NCI-H748 (cell line): ENCODE measurements at regions not wholly inside any gene's neighbourhood (a gene's known extent, or its start where the extent isn't known, plus 50 kb on each side); places are given as distances from the start of the nearest gene placed in this dataset.

Experiments used
- DNase-seq: peaks from one replicate; lab custom pipeline; 2025; ENCODE audit not compliant: unreplicated experiment; lab: John Stamatoyannopoulos, UW

DNA sequence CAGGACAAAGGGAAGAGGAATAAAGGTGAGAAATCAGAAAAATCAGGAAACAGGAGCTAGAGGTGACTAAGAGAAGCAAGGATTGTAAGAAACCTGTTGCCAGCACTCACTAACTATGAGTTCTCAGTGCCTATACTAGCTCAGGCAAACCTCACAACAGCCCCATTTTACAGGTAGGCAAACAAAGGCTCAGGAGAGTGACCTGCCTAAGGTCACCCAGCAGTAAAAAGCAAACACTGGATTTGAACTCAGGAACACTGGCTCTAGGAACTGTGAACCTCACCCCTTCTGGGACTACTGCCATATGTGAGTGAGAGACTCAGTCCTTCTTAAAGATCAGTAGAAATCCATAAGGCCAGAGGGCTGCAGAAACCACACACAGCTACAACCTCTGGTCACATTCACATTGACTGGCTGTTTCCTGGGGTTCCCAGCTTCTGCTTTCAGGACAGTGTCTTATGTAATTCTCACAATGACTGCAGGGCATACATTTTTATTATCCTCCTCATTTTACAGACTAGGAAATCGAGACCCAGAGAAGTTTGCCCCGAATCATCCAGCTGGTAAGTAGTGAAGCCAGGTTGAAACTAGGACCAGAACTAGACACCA, 80.7 kb upstream of the MAFB start:
- no peak for DNase-seq

DNA sequence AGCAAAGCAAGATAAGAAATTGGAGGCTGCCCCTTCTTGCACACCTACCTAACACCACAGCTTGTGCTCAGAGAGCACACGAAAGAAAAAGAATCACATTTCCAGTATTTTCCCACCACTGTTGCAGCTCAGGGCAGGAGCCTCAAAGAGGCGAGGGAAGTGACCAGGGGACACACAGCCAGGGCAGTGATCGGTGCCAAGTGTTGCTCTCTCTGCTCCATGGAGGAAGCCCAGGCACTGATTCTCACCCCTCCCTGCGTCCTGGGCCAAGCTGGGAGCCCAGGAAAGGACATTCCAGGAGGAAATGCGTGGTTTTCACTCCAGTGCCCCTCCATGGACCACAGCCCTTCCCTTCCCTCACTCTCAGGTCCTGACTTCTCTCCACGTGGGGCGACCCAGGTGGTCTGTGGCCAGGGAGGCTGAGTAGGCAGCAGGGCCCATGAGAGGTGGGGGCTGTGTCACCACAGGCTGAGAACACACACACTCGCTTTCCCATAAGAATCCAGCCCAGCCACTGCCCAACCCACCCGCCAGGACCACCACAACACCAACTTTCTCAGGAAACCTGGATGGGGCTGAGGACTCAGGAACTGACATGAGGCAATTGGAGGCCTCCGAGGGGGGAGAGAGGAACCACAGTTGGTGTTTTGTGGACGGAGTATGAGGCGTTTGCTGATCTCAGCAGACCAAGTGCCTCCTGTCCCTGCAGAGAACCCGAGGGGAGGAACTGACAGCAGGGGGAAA, 81.7 kb upstream of the MAFB start:
- DNase-seq: no peak

DNA sequence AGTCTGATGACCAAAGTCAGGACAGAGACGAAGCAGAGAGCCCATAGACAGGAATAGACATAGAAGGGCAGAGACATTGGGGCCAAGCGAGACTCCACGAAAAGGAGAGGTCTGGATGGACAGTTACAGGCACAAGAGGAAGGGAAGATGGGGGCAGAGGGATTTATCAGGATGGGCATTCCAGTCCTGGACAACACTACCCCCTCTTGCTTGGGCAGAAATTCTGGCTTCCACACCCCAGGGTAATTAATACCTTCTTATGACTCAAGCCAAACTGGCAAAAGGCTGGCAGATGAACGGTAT, 82.2 kb upstream of the MAFB start:
- no peak for DNase-seq

DNA sequence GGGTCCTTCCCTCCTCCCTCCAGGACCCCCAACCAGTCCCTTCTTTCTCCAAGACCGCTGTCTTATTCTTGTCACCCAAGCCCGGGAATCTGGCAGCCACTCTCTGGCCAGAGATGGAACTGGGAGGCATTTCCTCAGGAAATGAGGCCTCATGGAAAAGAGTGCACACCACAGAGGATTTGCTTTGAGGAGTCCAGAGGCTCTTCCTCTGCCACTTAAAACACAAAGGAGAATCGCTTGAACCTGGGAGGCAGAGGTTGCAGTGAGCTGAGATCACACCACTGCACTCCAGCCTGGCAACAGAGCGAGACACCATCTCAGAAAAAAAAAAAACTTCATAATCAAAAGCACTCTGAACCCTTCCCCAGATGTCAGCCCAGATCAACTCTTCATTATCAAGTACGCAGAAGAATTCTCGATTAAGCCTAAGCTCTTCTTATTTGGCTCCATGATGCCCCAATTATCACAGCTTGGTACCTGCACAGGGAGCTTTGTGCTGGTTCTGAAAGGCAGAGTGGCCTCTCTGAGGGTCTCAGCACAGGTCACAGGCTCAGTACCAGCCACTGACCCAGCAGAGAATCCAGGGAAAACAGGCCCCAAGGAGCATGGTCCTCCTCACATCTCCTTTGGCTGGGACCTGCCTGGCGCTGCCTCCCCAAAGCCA, 82.9 kb upstream of the MAFB start:
- no peak for DNase-seq

DNA sequence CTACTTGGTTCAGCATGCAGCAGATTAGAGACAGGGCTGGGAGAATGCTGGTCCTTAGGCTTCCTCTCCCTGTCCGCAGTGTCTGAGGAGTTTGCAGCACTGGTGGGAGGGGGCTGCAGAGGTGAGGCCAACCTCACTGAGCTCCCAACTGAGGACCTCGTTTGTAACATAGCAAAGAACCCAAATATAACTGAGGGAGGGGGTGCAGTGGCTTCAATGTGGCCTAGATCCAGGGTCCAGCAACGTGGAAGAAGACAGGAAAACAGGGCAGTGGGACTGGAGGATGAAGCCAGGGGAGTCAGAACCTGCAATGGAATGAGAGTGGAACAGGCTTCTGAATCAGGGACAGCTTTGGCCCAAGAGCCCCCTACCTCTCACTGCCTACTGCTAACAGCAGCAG, 84.3 kb upstream of the MAFB start:
- no peak for DNase-seq

DNA sequence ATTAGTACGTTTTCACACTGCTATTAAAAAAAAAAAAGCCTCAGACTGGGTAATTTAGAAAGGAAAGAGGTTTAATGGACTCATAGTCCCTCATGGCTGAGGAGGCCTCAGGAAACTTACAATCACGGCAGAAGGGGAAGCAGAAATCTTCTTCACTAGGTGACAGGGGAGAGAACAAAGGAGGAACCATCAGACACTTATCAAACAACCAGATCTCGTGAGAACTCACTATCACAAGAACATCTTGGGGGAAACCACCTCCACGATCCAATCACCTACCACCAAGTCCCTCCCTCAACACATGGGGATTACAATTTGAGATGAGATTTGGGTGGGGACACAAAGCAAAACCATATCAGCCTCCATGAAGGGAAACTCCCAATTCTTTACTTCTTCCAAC, 85.2 kb upstream of the MAFB start:
- no peak for DNase-seq

DNA sequence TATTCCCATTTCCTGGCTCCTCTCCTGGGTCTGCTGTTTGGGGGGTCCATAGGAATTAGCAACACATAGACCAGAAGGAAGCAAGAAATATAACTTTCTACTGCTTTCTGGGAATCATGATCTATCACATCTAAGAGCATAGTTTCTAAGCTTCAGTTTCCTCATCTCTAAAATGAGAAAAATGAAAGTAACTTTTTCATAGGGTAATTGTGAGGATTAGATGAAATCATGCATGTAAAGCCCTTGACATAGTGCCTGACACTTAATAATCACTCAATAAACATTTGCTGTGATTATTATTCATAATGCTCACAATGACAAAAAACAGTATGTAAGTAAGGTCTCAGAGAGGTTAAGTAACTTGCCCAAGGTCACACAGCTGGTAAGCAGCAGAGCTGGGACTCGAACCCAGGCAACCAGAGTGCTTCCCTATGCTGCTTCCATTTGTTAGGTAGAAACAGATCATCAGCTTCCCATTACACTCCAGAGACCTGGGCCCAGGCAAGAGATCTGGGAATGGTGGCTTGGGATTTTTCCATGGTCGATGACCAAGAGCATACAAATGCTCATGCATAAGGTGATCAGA, 86.6 kb upstream of the MAFB start:
- DNase-seq: no peak

DNA sequence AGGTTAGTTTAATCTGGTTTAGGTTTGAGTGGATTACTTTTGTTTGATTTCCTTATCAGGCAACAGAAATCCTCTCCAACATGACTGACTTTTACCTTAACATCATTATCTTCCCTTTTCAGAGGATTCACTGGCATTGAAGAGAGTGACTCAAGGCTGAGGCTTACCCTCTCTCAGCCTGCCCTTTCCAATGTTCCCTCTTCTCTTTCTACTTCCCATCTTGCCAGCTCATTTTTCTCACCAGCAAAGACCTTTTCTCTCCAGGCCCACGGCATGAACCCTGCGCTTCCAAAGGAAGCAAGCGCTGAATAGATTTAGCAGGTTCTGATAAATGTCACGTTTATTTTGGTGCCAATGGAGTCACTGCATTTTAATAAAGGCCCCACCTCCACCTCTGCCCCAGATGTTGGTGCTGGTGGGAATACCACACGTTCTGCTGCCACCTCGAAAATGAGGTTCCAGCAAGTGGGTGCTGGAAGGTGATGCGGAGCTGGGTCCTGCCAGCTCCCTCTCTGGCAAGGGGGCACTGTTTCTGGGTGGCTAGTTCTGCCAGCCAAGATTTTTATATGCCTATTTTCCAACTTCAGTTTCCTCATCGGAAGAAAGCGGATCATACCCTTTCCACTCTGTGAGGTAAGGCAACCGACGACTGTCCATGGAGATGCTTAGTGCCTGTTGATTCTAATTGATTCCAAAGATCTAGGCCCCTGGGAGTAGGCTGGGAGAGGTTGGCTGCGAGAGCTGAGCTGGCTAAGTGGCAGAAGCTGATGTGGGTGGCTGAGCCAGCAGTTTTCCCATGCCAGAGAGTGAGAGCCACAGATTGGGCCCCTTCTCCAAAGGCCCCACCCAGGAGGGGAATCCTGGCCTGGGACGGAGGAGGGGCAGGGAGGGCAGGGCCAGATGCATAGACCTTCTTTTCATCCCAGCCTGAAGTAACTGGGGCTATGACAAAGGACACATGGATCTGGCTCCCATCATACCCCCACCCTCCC, 87.7 kb upstream of the MAFB start:
- DNase-seq: no peak

DNA sequence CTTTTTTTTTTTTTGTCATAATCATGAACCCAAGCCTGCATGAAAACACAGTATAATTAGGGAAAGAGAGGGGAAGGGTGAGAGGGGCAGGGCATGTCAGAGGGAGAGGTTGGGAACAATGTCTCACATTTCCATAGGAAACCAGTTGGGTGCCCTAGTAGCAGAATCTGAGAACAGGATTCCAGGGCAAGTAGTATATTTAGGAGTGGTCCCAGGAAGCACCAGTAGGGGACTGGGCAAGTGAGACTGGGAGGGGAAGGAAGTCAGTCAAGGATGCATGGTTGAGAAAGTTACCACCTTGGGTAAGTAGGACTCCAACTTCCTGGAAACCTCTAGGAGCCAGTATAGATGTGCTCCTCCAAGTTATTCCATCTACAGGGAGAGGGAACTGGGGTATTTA, 88.6 kb upstream of the MAFB start:
- no peak for DNase-seq

DNA sequence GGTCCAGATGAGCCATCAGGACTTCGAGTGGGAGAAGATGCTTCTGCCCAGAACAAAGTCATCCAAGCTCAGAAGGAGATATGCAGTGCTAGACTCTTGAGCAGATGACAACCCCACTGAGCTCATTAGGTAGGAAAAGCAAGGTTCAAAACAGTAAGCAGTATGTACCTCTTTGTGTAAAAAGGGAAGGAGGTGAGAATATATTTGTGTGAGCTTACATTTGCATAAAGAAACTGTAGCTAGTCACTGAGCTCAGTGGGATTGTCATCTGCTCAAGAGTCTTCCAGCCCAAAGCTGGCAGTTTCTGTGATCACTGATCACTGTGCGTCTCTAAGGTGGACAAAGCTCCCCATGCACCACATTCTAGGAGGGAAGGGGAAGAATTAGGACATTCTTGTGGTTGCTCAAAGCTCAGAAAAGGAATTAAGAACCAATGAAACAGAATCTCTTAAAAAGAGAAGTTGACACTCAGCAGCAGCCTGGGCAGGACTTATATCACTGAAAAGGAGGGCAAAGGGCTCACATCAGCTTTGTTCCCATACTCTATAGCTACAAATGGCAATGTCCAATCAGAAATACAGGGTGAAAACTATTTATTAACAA, 90.0 kb upstream of the MAFB start:
- no peak for DNase-seq

DNA sequence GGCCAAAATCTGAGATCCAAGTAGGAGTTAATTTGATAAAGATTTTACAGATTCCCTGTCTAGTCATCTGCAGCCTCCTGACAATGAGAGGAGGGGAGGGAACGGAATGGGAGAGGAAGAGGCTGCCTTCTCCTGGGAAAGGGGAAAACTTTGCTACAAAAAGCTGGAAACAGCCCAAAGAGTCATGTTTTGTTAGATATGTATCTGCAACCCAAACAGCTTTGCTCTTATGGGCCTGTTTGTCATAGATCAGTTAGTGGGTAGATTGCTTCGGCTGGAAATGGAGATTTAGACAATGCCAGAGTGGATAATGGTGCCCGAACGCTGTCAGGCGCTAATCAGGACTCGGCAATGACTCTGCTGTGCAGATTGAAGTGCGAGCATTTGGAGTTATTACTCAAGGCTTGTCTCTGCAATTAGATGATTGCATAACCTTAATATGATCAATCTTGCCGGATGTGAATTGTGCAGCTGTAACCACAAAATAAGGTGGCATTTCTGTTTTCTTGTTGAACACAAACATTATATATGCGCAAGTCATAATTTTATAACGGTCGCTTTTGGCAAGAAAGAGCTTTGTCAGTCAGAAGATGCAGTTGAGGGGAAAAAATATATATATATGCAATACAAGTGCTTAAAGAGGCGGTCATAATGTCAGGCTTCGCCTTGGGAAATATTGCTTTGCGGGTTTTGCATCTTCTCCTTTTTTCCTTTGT, 92.4 kb upstream of the MAFB start:
- no peak for DNase-seq

DNA sequence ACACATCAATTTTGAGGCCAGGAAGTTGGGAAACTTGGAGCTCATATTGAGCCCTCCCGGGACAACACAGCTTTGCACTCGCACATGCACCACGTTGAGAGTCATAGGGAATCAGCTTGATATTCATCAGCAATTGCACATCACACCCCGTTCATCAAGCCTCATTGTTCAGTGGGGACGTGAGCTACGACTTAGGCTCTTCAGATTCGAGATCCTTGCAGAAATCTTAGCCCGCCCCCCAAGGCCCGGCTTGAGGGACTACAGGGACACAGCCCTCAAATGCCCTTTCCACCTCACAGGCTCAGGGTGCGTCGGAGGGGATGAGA, 93.0 kb upstream of the MAFB start:
- DNase-seq: no peak

DNA sequence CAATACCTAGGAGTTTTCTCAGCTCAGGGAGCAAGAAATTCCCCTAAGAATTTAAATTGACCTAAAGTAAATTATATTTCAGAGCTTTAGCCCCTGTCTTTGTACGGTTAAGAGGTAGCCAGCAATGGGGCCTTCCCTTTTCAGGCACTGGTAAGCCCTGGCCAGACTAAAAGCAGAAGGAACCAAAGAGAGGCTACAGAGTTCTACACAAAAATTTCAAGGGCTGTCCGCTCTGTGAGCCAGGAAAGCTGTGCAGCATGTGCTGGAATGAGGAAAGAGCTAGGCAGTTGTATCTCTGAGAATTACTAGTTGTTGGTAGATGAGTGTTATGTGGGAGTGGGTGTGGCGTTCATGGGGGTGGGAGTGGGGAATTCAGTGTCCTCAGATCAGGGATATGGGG, 96.3 kb upstream of the MAFB start:
- no peak for DNase-seq

DNA sequence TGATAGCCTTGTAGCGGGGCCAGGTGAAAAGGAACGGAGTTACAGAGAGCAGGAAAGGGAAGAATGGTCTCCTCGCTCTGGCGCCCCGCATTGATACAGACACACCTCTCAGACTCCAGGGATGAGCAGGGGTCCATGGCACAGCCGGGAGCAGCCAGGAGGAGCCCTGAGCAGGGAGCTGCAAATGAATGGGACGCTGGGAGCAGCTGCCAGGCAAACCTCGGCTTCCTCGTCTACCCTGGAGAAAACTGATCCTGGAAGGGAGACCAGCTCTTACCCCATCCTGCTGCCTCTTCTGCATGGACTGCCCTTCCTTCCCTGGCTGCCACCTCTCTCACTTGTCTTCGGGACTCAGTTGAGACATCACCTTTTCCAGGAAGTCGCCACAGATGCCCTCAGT, 97.3 kb upstream of the MAFB start:
- no peak for DNase-seq

DNA sequence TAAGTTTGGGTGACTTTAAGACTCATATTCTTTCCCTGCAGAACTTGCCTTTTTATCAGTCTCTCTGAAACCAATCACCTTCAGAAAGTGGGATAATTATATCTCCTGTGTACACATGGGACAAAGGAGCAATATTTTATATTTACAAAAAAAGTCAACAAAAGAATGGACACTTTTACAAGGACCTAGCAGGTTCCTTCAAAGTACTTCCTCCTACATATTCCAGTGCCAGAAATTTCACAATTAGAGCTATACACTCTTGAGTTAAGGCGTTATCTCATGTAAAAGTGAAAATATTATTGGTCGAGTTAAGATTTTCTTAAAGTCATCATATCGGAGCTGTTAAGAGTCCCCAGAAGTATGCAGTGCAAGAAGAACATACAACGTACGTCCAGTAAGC, 98.9 kb upstream of the MAFB start:
- no peak for DNase-seq

DNA sequence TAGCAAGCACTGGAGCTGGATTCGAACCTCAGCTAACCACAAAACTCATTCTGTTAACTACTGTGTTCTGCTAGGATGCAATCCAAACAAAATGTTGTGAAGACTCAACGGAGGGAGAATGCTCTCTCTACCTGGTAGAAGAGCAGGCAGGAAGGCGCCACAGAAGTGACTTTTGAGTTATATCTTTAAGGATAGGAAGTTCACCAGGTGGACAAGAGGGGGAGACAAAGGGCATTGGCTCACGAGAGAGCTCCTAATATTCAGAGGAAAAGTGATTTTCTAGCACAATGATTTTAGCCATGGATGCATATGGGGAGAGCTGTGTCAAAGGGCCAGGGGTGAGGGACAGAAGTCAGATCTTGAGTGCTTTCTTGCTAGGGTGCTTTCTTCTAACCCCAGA, 108.4 kb upstream of the MAFB start:
- peak; percentile 14 for DNase-seq

DNA sequence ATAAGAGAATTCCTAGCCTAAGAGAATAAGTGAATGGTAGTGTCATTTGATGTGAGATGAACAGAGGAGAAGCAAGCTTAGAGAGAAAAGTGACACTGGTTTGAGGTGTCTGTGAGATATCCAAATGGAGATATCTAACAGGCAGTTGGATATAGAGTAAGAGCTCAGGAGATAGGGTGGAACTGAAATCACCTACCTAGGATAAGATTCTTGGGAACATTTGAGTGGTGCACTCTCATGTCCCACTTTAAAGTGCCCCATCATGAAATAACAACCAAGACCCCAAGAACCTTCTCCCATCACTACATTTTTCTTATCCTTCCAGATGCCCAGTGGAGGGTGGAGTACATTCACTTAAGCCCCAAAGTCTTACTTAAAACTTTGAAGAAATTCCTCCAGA, 109.0 kb upstream of the MAFB start:
- DNase-seq: no peak

DNA sequence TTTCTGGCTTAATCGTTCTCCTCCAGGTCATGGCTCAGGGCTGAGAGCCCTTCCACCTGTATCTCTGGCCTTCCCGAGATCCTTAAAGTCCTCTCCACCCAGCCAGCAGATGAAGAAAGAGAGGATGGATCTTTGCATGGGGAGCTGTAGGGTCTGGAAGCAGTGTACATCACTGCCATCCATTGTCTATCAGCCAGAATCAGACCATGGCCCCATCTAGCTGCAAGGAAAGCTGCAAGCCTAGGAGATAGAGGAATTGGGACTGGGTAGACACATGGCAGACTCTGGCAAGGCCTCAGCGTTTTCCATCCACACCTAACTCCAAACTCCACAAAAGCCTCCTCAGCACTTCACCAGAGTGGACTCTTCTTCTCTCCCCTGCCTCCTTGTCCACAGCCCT, 113.8 kb upstream of the MAFB start:
- DNase-seq: no peak

DNA sequence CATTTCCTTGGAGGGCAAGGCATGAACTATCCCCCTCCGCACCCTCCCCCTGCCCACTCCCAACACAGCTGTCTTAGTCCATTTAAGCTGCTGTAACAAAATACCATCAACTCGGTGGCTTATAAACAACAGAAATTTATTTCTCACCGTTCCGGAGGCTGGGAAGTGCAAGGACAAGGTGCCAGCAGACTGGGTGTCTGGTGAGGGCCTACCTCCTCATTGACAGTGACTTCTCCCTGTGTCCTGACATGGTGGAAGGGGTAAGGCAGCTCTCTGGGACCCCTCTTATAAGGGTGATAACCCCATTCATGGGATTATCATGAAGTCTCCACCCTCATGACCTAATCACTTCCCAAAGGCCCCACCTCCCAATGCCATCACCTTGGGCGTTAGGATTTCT, 114.3 kb upstream of the MAFB start:
- no peak for DNase-seq

DNA sequence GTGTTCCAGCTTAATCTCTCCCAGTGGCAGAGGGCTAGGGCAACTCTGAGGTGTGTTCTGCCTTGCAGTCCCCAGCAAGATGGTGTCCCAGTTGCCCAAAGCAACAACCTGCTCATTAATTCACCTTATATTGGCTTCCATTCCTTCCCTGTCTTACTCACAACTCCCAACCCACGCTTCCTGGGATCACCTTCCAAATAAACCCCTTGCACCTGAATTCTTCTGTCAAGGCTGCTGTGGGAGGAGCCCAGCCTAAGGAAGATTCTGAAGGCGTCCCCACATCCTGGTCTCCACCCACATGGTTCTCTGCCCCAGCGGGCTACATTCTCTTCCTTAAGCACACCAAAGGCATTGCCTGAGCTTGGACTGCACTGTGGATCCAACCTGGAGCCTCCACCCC, 116.6 kb upstream of the MAFB start:
- DNase-seq: no peak
